A549 (cell line): ENCODE measurements at regions not wholly inside any gene's neighbourhood (a gene's known extent, or its start where the extent isn't known, plus 50 kb on each side); places are given as distances from the start of the nearest gene placed in this dataset.

ENCODE experiments used
- CEBPB ChIP-seq, 2 experiments: fragments of >200 bp in 1 of 2; sonication (Bioruptor Twin) in 1 of 2; formaldehyde crosslinking in 1 of 2; IDR thresholded peaks; 2 replicates each; pipeline ENCODE4 v1.6.1; 2012 to 2016
- EP300 ChIP-seq, 2 experiments: fragments of >200 bp; sonication (Bioruptor Twin); formaldehyde crosslinking; IDR thresholded peaks; 2 replicates in 1 of 2; 3 replicates in 1 of 2; pipeline ENCODE4 v1.6.1; 2016 to 2017
- KDM1A ChIP-seq: fragments of 200-600 bp; sonication (generic); IDR thresholded peaks from 2 replicates; pipeline ENCODE4 v1.6.1; 2016; ENCODE audit warnings: low read depth, mild to moderate bottlenecking
- MYC ChIP-seq: IDR thresholded peaks from 2 replicates; pipeline ENCODE4 v1.6.1; 2012; ENCODE audit warnings: mild to moderate bottlenecking, inconsistent platforms, low read length, improper control_type of control experiment, borderline replicate concordance
- POLR2A ChIP-seq: IDR thresholded peaks from 2 replicates; pipeline ENCODE4 v1.6.1; 2012; ENCODE audit warnings: mild to moderate bottlenecking, low read length
- POLR2AphosphoS2 ChIP-seq: conservative IDR thresholded peaks from 2 replicates; pipeline ENCODE4 v1.6.1; 2012; ENCODE audit warnings: low read length, improper control_type of control experiment, inconsistent platforms
- RCOR1 ChIP-seq: fragments of 150-350 bp; IDR thresholded peaks from 2 replicates; pipeline ENCODE4 v1.6.1; 2014; ENCODE audit warnings: antibody characterized with exemption, low read length, low read depth
- RFX5 ChIP-seq: fragments of 450-650 bp; IDR thresholded peaks from 2 replicates; pipeline ENCODE4 v1.7.1; 2014; ENCODE audit warnings: antibody characterized with exemption, mild to moderate bottlenecking, moderate library complexity
- ZSCAN20 ChIP-seq: fragments of 250-450 bp; sonication (Bioruptor Pico); IDR thresholded peaks from 2 replicates; pipeline ENCODE4 v1.8.0; 2022; ENCODE audit warnings: mild to moderate bottlenecking, moderate library complexity
- TF ChIP-seq, protein P1 (sequence below): fragments of 450-650 bp; IDR thresholded peaks from 2 replicates; pipeline ENCODE4 v1.6.1; 2014; ENCODE audit warnings: antibody characterized with exemption
- TF ChIP-seq, protein P2 (sequence below): fragments of >200 bp; sonication (Bioruptor Twin); formaldehyde crosslinking; IDR thresholded peaks from 3 replicates; pipeline ENCODE4 v1.5.1; 2016
- TF ChIP-seq, protein P3 (sequence below): fragments of 250-450 bp; sonication (Bioruptor Pico); IDR thresholded peaks from 2 replicates; pipeline ENCODE4 v1.5.0; 2020; ENCODE audit warnings: low read depth, mild to moderate bottlenecking, moderate library complexity
- TF ChIP-seq, protein P4 (sequence below): IDR thresholded peaks from 2 replicates; pipeline ENCODE4 v1.6.1; 2012
- TF ChIP-seq, protein P5 (sequence below): fragments of 150-350 bp; IDR thresholded peaks from 2 replicates; pipeline ENCODE4 v1.6.1; 2014; ENCODE audit warnings: low read depth, mild to moderate bottlenecking, low read length

DNA sequence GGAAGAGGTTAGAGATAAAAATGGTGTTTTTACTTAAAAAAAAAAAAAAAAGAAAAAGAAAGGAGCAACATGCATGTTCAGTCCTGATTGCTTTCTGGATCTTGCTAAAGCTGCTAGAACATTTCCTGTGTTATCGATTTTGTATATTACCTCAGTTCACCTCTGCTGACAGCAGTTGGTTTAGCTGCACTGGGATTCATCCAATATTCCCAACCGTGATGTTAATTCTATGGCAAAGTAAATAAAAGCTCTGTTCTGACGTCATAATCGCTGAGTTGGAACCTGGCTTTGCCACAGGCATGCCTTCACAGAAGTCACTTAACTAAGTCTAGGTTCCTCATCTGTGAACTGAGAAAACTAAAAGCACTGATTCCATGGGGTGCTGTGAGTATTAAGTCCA, 90.7 kb upstream of the SORBS2 start:
- TF ChIP-seq, protein P1, sequence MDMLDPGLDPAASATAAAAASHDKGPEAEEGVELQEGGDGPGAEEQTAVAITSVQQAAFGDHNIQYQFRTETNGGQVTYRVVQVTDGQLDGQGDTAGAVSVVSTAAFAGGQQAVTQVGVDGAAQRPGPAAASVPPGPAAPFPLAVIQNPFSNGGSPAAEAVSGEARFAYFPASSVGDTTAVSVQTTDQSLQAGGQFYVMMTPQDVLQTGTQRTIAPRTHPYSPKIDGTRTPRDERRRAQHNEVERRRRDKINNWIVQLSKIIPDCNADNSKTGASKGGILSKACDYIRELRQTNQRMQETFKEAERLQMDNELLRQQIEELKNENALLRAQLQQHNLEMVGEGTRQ = no peak
- TF ChIP-seq, protein P2, sequence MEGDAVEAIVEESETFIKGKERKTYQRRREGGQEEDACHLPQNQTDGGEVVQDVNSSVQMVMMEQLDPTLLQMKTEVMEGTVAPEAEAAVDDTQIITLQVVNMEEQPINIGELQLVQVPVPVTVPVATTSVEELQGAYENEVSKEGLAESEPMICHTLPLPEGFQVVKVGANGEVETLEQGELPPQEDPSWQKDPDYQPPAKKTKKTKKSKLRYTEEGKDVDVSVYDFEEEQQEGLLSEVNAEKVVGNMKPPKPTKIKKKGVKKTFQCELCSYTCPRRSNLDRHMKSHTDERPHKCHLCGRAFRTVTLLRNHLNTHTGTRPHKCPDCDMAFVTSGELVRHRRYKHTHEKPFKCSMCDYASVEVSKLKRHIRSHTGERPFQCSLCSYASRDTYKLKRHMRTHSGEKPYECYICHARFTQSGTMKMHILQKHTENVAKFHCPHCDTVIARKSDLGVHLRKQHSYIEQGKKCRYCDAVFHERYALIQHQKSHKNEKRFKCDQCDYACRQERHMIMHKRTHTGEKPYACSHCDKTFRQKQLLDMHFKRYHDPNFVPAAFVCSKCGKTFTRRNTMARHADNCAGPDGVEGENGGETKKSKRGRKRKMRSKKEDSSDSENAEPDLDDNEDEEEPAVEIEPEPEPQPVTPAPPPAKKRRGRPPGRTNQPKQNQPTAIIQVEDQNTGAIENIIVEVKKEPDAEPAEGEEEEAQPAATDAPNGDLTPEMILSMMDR = no peak
- TF ChIP-seq CEBPB (IDR thresholded peaks at IDR 0.05) (no peak), POLR2A (no peak), RFX5 (no peak), MYC (no peak), KDM1A (no peak), POLR2AphosphoS2 (no peak), ZSCAN20 (no peak), RCOR1 (no peak), EP300 (IDR thresholded peaks at IDR 0.05) (no peak)
- TF ChIP-seq, protein P3, sequence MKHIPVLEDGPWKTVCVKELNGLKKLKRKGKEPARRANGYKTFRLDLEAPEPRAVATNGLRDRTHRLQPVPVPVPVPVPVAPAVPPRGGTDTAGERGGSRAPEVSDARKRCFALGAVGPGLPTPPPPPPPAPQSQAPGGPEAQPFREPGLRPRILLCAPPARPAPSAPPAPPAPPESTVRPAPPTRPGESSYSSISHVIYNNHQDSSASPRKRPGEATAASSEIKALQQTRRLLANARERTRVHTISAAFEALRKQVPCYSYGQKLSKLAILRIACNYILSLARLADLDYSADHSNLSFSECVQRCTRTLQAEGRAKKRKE (CRISPR knock-in tag) = no peak
- TF ChIP-seq, protein P4, sequence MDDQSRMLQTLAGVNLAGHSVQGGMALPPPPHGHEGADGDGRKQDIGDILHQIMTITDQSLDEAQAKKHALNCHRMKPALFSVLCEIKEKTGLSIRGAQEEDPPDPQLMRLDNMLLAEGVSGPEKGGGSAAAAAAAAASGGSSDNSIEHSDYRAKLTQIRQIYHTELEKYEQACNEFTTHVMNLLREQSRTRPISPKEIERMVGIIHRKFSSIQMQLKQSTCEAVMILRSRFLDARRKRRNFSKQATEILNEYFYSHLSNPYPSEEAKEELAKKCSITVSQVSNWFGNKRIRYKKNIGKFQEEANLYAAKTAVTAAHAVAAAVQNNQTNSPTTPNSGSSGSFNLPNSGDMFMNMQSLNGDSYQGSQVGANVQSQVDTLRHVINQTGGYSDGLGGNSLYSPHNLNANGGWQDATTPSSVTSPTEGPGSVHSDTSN = no peak
- TF ChIP-seq, protein P5, sequence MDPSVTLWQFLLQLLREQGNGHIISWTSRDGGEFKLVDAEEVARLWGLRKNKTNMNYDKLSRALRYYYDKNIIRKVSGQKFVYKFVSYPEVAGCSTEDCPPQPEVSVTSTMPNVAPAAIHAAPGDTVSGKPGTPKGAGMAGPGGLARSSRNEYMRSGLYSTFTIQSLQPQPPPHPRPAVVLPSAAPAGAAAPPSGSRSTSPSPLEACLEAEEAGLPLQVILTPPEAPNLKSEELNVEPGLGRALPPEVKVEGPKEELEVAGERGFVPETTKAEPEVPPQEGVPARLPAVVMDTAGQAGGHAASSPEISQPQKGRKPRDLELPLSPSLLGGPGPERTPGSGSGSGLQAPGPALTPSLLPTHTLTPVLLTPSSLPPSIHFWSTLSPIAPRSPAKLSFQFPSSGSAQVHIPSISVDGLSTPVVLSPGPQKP = no peak
